ENCODE measurements at regions not wholly inside any gene's neighbourhood (a gene's known extent, or its start where the extent isn't known, plus 50 kb on each side); places are given as distances from the start of the nearest gene placed in this dataset.

DNA sequence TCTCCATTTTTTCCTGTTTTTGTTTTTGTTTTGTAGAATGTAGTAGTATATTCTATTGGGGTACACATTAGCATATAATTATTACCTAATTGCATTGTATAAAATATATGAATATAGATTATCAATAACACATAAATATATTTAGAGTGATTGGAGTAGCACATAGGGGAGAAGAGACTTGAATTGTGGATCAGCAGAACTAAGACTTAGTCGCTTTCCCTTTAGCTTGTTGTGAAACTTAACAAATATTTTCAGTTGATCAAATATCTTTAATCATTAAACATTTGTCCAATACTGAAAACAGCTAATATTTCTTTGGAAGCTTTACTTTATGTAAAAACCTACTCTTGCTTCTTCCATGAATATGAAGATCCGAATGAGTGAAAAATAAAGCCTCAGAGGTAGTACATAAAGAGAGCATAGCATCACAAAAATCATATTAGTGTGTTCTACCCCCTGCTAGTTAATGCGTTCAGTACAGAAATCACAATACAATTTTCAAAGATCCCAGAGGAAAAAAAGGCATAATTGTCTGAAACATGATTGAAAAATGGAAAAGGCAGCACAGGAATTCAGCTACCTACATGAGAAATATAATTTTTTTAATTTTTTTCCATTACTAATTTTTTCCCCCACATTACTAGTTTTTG, 1348.0 kb upstream of the PRR20A start:
- H3K4me3 ChIP-seq (ENCODE audit: insufficient read depth, low read length) = no peak overlapping the region
- H3K36me3 ChIP-seq (ENCODE audit: insufficient read depth, low read length) = no peaks in the 10 kb centered on the region
- no peaks in the 10 kb centered on the region for H4K20me1 ChIP-seq (ENCODE audit: insufficient read depth, low read length)
- H3K27ac ChIP-seq (ENCODE audit: low read depth, low read length) = no peak overlapping the region
- no peak overlapping the region for H3K4me2 ChIP-seq (ENCODE audit: insufficient read depth, low read length)
- H3K27me3 ChIP-seq (ENCODE audit: insufficient read depth, low read length) = no peaks in the 10 kb centered on the region
- no peak overlapping the region for H2AFZ ChIP-seq (ENCODE audit: low read length)
- H3K79me2 ChIP-seq (ENCODE audit: insufficient read depth, low read length) = no peaks in the 10 kb centered on the region
- TF ChIP-seq, protein P1, sequence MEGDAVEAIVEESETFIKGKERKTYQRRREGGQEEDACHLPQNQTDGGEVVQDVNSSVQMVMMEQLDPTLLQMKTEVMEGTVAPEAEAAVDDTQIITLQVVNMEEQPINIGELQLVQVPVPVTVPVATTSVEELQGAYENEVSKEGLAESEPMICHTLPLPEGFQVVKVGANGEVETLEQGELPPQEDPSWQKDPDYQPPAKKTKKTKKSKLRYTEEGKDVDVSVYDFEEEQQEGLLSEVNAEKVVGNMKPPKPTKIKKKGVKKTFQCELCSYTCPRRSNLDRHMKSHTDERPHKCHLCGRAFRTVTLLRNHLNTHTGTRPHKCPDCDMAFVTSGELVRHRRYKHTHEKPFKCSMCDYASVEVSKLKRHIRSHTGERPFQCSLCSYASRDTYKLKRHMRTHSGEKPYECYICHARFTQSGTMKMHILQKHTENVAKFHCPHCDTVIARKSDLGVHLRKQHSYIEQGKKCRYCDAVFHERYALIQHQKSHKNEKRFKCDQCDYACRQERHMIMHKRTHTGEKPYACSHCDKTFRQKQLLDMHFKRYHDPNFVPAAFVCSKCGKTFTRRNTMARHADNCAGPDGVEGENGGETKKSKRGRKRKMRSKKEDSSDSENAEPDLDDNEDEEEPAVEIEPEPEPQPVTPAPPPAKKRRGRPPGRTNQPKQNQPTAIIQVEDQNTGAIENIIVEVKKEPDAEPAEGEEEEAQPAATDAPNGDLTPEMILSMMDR (IDR thresholded peaks at IDR 0.05; ENCODE audit: extremely low read depth, low read depth, low read length) = no peak
- H3K4me1 ChIP-seq (ENCODE audit: insufficient read depth, low read length) = no peaks in the 10 kb centered on the region
- no peaks in the 10 kb centered on the region for H3K9me3 ChIP-seq (ENCODE audit: low read depth, low read length)
- no peak for DNase-seq (ENCODE audit: insufficient read length, low spot score, missing footprints)

DNA sequence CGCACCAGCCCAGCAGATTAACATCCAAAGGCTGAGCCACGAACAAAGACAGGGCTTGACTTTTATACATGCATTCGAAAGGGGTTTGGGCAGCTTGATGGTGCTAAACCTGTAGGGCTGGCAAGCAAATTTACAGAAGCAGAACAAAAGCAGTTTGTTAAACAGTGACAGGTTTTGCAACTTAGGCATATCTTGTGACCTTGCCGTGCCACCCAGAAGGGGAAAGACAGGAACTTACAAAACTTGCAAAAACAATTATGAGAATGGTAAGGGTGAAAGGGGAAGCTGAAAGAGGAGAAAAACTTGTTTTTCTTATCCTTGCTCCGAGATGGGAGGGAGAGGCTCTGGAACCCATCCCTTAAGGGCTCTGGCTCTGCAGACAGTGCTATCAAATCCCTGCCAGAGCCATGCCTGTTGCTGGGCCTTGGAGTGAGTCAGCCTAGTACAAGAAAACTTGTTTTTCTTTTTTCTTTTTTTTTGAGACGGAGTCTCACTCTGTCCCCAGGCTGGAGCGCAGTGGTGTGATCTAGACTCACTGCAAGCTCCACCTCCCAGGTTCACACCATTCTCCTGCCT, 1325.2 kb upstream of the PRR20A start:
- DNase-seq (ENCODE audit: insufficient read length, low spot score, missing footprints) = no peak
- no peaks in the 10 kb centered on the region for H3K27me3 ChIP-seq (ENCODE audit: insufficient read depth, low read length)
- TF ChIP-seq, protein P1 (IDR thresholded peaks at IDR 0.05; ENCODE audit: extremely low read depth, low read depth, low read length) = no peak
- H3K27ac ChIP-seq (ENCODE audit: low read depth, low read length) = no peak overlapping the region
- no peaks in the 10 kb centered on the region for H3K9me3 ChIP-seq (ENCODE audit: low read depth, low read length)
- no peaks in the 10 kb centered on the region for H3K36me3 ChIP-seq (ENCODE audit: insufficient read depth, low read length)
- H3K79me2 ChIP-seq (ENCODE audit: insufficient read depth, low read length) = no peaks in the 10 kb centered on the region
- H3K4me1 ChIP-seq (ENCODE audit: insufficient read depth, low read length) = no peaks in the 10 kb centered on the region
- no peak overlapping the region for H3K4me2 ChIP-seq (ENCODE audit: insufficient read depth, low read length)
- H4K20me1 ChIP-seq (ENCODE audit: insufficient read depth, low read length) = no peaks in the 10 kb centered on the region
- no peak overlapping the region for H2AFZ ChIP-seq (ENCODE audit: low read length)
- H3K4me3 ChIP-seq (ENCODE audit: insufficient read depth, low read length) = no peak overlapping the region

DNA sequence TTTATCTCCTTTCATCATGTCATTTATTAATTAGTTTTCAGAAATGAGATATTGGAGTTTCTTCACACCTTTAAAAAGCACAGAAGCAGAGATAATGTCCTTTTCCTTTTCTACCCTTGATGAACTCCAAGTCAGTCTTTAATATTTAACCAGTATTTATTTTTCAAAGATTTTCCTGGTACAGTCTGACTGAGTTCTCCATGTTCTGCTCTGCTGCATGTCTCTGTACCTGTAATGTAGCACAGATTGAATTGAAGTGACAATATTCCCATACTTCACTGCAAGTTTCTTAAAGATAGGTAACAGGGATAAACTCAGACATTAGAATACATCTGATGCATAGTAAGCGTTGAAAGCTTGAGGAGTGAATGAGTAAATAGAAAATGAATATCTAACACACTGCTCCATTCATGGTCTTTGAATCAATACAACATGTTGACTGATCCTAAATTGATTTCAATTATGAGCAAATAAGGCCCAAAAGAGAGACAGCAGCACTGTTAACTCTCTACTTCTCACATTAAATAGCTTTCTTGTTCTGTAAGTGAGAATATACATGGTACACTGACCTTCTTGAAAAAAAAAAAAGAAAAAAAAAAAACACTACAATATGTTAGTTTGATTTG, 1323.6 kb upstream of the PRR20A start:
- H2AFZ ChIP-seq (ENCODE audit: low read length) = no peak overlapping the region
- H3K27me3 ChIP-seq (ENCODE audit: insufficient read depth, low read length) = no peaks in the 10 kb centered on the region
- H4K20me1 ChIP-seq (ENCODE audit: insufficient read depth, low read length) = no peaks in the 10 kb centered on the region
- H3K4me2 ChIP-seq (ENCODE audit: insufficient read depth, low read length) = no peak overlapping the region
- no peaks in the 10 kb centered on the region for H3K4me1 ChIP-seq (ENCODE audit: insufficient read depth, low read length)
- no peaks in the 10 kb centered on the region for H3K79me2 ChIP-seq (ENCODE audit: insufficient read depth, low read length)
- TF ChIP-seq, protein P1 (IDR thresholded peaks at IDR 0.05; ENCODE audit: extremely low read depth, low read depth, low read length) = no peak
- no peaks in the 10 kb centered on the region for H3K9me3 ChIP-seq (ENCODE audit: low read depth, low read length)
- H3K27ac ChIP-seq (ENCODE audit: low read depth, low read length) = no peak overlapping the region
- no peak for DNase-seq (ENCODE audit: insufficient read length, low spot score, missing footprints)
- H3K4me3 ChIP-seq (ENCODE audit: insufficient read depth, low read length) = no peak overlapping the region
- no peaks in the 10 kb centered on the region for H3K36me3 ChIP-seq (ENCODE audit: insufficient read depth, low read length)

DNA sequence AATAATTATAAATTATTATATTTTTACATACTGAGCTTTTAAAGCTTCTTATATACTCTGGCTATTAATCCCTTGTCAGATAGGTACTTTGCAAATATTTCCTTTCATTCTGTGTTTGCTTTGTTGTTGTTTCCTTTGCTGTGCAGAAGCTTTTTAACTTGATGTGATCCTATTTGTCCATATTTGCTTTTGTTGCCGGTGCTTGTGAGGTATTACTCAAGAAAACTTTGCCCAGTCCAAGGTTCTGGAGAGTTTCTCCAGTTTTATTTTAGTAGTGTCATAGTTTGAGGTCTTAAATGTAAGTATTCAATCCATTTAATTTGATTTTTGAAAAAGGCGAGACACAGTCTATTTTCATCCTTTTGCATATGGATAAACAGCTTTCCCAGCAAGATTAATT, 1319.9 kb upstream of the PRR20A start:
- no peak overlapping the region for H3K4me2 ChIP-seq (ENCODE audit: insufficient read depth, low read length)
- no peaks in the 10 kb centered on the region for H3K79me2 ChIP-seq (ENCODE audit: insufficient read depth, low read length)
- no peak overlapping the region for H3K4me3 ChIP-seq (ENCODE audit: insufficient read depth, low read length)
- no peaks in the 10 kb centered on the region for H3K36me3 ChIP-seq (ENCODE audit: insufficient read depth, low read length)
- DNase-seq (ENCODE audit: insufficient read length, low spot score, missing footprints) = no peak
- H3K4me1 ChIP-seq (ENCODE audit: insufficient read depth, low read length) = no peaks in the 10 kb centered on the region
- TF ChIP-seq, protein P1 (IDR thresholded peaks at IDR 0.05; ENCODE audit: extremely low read depth, low read depth, low read length) = no peak
- no peaks in the 10 kb centered on the region for H3K27me3 ChIP-seq (ENCODE audit: insufficient read depth, low read length)
- no peak overlapping the region for H2AFZ ChIP-seq (ENCODE audit: low read length)
- no peaks in the 10 kb centered on the region for H3K9me3 ChIP-seq (ENCODE audit: low read depth, low read length)
- H3K27ac ChIP-seq (ENCODE audit: low read depth, low read length) = no peak overlapping the region
- H4K20me1 ChIP-seq (ENCODE audit: insufficient read depth, low read length) = no peaks in the 10 kb centered on the region

Measured in osteoblast (primary cell).